Neural progenitor cell (in vitro differentiated cells): ENCODE measurements at regions not wholly inside any gene's neighbourhood (a gene's known extent, or its start where the extent isn't known, plus 50 kb on each side); places are given as distances from the start of the nearest gene placed in this dataset.
A peak's percentile ranks its signal among the peaks of the same experiment; 100 is the strongest.

ENCODE experiments used
- DNase-seq: peaks from one replicate; pipeline ENCODE4 v3.0.0-alpha.2; 2016; ENCODE audit warnings: low spot score
- H2AFZ ChIP-seq: fragments of 200-600 bp; sonication (generic); replicated peaks from 2 replicates; pipeline ENCODE4 v1.6.1; 2016; ENCODE audit warnings: antibody characterized with exemption
- H3F3A ChIP-seq: fragments of 200-600 bp; sonication (generic); 2 replicates; pipeline ENCODE4 v1.6.1; 2016; ENCODE audit warnings: antibody characterized with exemption, low read depth
- H3K27ac ChIP-seq: fragments of 200-600 bp; sonication (generic); 2 replicates; pipeline ENCODE4 v1.5.1; 2016; ENCODE audit warnings: mild to moderate bottlenecking
- H3K27me3 ChIP-seq: fragments of 200-600 bp; sonication (generic); 2 replicates; pipeline ENCODE4 v1.6.1; 2016; ENCODE audit warnings: mild to moderate bottlenecking, moderate library complexity
- H3K36me3 ChIP-seq: fragments of 200-600 bp; sonication (generic); 2 replicates; pipeline ENCODE4 v1.5.1; 2016
- H3K4me1 ChIP-seq: fragments of 200-600 bp; sonication (generic); 2 replicates; pipeline ENCODE4 v1.6.1; 2016; ENCODE audit warnings: mixed run types
- H3K4me2 ChIP-seq: fragments of 200-600 bp; sonication (generic); 2 replicates; pipeline ENCODE4 v1.6.1; 2016
- H3K4me3 ChIP-seq: fragments of 200-600 bp; sonication (generic); 2 replicates; pipeline ENCODE4 v1.5.1; 2016
- H3K79me2 ChIP-seq: fragments of 200-600 bp; sonication (generic); 2 replicates; pipeline ENCODE4 v1.6.1; 2016; ENCODE audit warnings: low read depth
- H3K9ac ChIP-seq: fragments of 200-600 bp; sonication (generic); 2 replicates; pipeline ENCODE4 v1.6.1; 2016
- H3K9me3 ChIP-seq: fragments of 200-600 bp; sonication (generic); 2 replicates; pipeline ENCODE4 v1.5.1; 2016; ENCODE audit warnings: low read depth
- H4K20me1 ChIP-seq: fragments of 200-600 bp; sonication (generic); 2 replicates; pipeline ENCODE4 v1.6.1; 2016; ENCODE audit warnings: low read depth
- H3K27ac Mint-ChIP-seq: 3 replicates; pipeline ENCODE4 v1.8.0; 2021; ENCODE audit warnings: mixed read lengths
- H3K27me3 Mint-ChIP-seq: 2 replicates; pipeline ENCODE4 v1.8.0; 2022; ENCODE audit warnings: low read depth, mild to moderate bottlenecking, inconsistent platforms, moderate library complexity, mixed read lengths; ENCODE audit not compliant: insufficient read depth
- H3K36me3 Mint-ChIP-seq: 3 replicates; pipeline ENCODE4 v1.8.0; 2021; ENCODE audit warnings: mixed read lengths
- H3K4me1 Mint-ChIP-seq: 3 replicates; pipeline ENCODE4 v1.8.0; 2021; ENCODE audit warnings: mixed read lengths
- H3K4me3 Mint-ChIP-seq: 3 replicates; pipeline ENCODE4 v1.8.0; 2021; ENCODE audit warnings: mild to moderate bottlenecking, moderate library complexity, mixed read lengths
- H3K9me3 Mint-ChIP-seq: 3 replicates; pipeline ENCODE4 v1.8.0; 2020; ENCODE audit warnings: mixed read lengths
- CTCF ChIP-seq: fragments of 200-600 bp; sonication (generic); IDR thresholded peaks from 2 replicates; pipeline ENCODE4 v1.5.1; 2017; ENCODE audit warnings: antibody characterized with exemption, mild to moderate bottlenecking
- EZH2 ChIP-seq: fragments of 200-600 bp; sonication (generic); IDR thresholded peaks from 2 replicates; pipeline ENCODE4 v1.6.1; 2017; ENCODE audit warnings: antibody characterized with exemption, mild to moderate bottlenecking, moderate library complexity
- EZH2phosphoT487 ChIP-seq: fragments of 200-600 bp; sonication (generic); IDR thresholded peaks from 2 replicates; pipeline ENCODE4 v1.6.1; 2017; ENCODE audit warnings: antibody characterized with exemption

- peaks cover 10% of the 10 kb centered on the region for H3K4me1 ChIP-seq
- H3K4me3 ChIP-seq = no peak overlapping the region
- H3K79me2 ChIP-seq = no peaks in the 10 kb centered on the region
- no peaks in the 10 kb centered on the region for H4K20me1 ChIP-seq
- H3K9ac ChIP-seq = no peak overlapping the region
- no peaks in the 10 kb centered on the region for H3K9me3 Mint-ChIP-seq
- H3K4me3 Mint-ChIP-seq = no peak overlapping the region
- H3K27ac Mint-ChIP-seq = no peak overlapping the region
- H3K4me1 Mint-ChIP-seq = peaks cover 12% of the 10 kb centered on the region
- H3K27ac ChIP-seq = no peak overlapping the region
- TF ChIP-seq CTCF = no peak
- TF ChIP-seq EZH2 = no peak
- no peak for TF ChIP-seq EZH2phosphoT487
- H3K27me3 ChIP-seq = no peaks in the 10 kb centered on the region
- H3K9me3 ChIP-seq = no peaks in the 10 kb centered on the region
- no peak overlapping the region for H2AFZ ChIP-seq
- H3K27me3 Mint-ChIP-seq = peaks cover 8% of the 10 kb centered on the region
- peaks cover 4% of the 10 kb centered on the region for H3F3A ChIP-seq
- no peak overlapping the region for H3K4me2 ChIP-seq
- H3K36me3 Mint-ChIP-seq = no peaks in the 10 kb centered on the region
- DNase-seq = no peak
- no peaks in the 10 kb centered on the region for H3K36me3 ChIP-seq
Observed at GRCh38 chr7:1326511-1326785, 93.8 kb downstream of the UNCX start.

DNA sequence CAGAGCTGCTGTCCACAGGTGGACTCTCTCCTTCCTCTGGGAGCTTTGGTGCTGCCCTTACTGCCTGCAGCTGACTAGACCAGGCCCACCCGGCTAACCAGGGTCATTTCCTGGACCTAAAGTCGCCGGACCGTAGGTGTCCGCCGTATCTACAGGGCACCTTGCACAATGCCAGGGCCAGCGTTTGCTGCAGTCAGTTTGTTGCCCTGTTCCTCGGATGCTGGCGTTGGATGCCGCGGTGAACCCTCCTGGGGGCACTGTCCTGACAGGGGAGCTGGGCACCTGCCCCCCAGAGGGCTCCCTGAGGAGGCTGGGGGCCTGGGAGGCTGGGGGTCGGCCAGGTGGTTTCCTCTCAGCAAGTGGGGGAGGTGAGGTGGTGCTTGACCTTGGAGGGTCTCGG, 96.6 kb downstream of the UNCX start:
- Mint-ChIP-seq H3K9me3 (no peaks in the 10 kb centered on the region), H3K27ac (peak overlapping the region; percentile 27), H3K27me3 (peaks cover 8% of the 10 kb centered on the region), H3K36me3 (no peaks in the 10 kb centered on the region), H3K4me3 (no peak overlapping the region), H3K4me1 (peaks cover 6% of the 10 kb centered on the region)
- Histone ChIP-seq H3K27me3 (no peaks in the 10 kb centered on the region), H2AFZ (no peak overlapping the region), H4K20me1 (no peaks in the 10 kb centered on the region), H3K9ac (no peak overlapping the region), H3F3A (no peaks in the 10 kb centered on the region), H3K4me1 (no peaks in the 10 kb centered on the region), H3K27ac (no peak overlapping the region), H3K4me3 (no peak overlapping the region), H3K9me3 (no peaks in the 10 kb centered on the region), H3K79me2 (no peaks in the 10 kb centered on the region), H3K4me2 (no peak overlapping the region), H3K36me3 (no peaks in the 10 kb centered on the region)
- no peak for DNase-seq
- no peak for TF ChIP-seq EZH2phosphoT487
- no peak for TF ChIP-seq CTCF
- TF ChIP-seq EZH2 = no peak

GRCh38 chr7:1329966-1330800, 97.5 kb downstream of the UNCX start:
- no peak overlapping the region for H3K9ac ChIP-seq
- Mint-ChIP-seq H3K27ac (peak overlapping the region; percentile 46), H3K4me3 (no peak overlapping the region), H3K9me3 (peaks cover 2% of the 10 kb centered on the region), H3K27me3 (peaks cover 4% of the 10 kb centered on the region), H3K36me3 (no peaks in the 10 kb centered on the region), H3K4me1 (peaks cover 6% of the 10 kb centered on the region)
- no peaks in the 10 kb centered on the region for H3K4me1 ChIP-seq
- TF ChIP-seq EZH2 (no peak), EZH2phosphoT487 (no peak), CTCF (no peak)
- H3K27me3 ChIP-seq = no peaks in the 10 kb centered on the region
- H3K36me3 ChIP-seq = no peaks in the 10 kb centered on the region
- H3K4me3 ChIP-seq = no peak overlapping the region
- H3F3A ChIP-seq = no peaks in the 10 kb centered on the region
- no peaks in the 10 kb centered on the region for H3K9me3 ChIP-seq
- H3K27ac ChIP-seq = no peak overlapping the region
- no peak for DNase-seq
- H2AFZ ChIP-seq = no peak overlapping the region
- H3K4me2 ChIP-seq = no peak overlapping the region
- no peaks in the 10 kb centered on the region for H3K79me2 ChIP-seq
- H4K20me1 ChIP-seq = no peaks in the 10 kb centered on the region
